GM23248 (cell line): ENCODE measurements at regions not wholly inside any gene's neighbourhood (a gene's known extent, or its start where the extent isn't known, plus 50 kb on each side); places are given as distances from the start of the nearest gene placed in this dataset.

ENCODE experiments used
- DNase-seq: peaks from one replicate; pipeline ENCODE4 v3.0.0-alpha.2; 2015
- H2AFZ ChIP-seq: fragments of 200-600 bp; sonication (generic); 2 replicates; pipeline ENCODE4 v1.6.1; 2016; ENCODE audit warnings: antibody characterized with exemption
- H3F3A ChIP-seq: fragments of 200-600 bp; sonication (generic); 2 replicates; pipeline ENCODE4 v1.6.1; 2016; ENCODE audit warnings: mild to moderate bottlenecking, antibody characterized with exemption, mixed run types; ENCODE audit not compliant: insufficient read depth
- H3K27ac ChIP-seq: fragments of 200-600 bp; sonication (generic); 2 replicates; pipeline ENCODE4 v1.5.1; 2016; ENCODE audit warnings: mild to moderate bottlenecking
- H3K27me3 ChIP-seq: fragments of 200-600 bp; sonication (generic); replicated peaks from 2 replicates; pipeline ENCODE4 v1.6.1; 2016; ENCODE audit warnings: mild to moderate bottlenecking; ENCODE audit not compliant: insufficient read depth
- H3K36me3 ChIP-seq: fragments of 200-600 bp; sonication (generic); 2 replicates; pipeline ENCODE4 v1.6.1; 2016; ENCODE audit warnings: low read depth, mild to moderate bottlenecking
- H3K4me1 ChIP-seq: fragments of 200-600 bp; sonication (generic); 2 replicates; pipeline ENCODE4 v1.6.1; 2016; ENCODE audit warnings: mild to moderate bottlenecking; ENCODE audit not compliant: insufficient read depth
- H3K4me2 ChIP-seq: fragments of 200-600 bp; sonication (generic); one replicate; pipeline ENCODE4 v1.6.1; 2016; ENCODE audit warnings: mild to moderate bottlenecking; ENCODE audit not compliant: unreplicated experiment
- H3K4me3 ChIP-seq: fragments of 200-600 bp; sonication (generic); 2 replicates; pipeline ENCODE4 v1.5.1; 2016; ENCODE audit warnings: mild to moderate bottlenecking
- H3K79me2 ChIP-seq: fragments of 200-600 bp; sonication (generic); 2 replicates; pipeline ENCODE4 v1.6.1; 2016; ENCODE audit warnings: mild to moderate bottlenecking; ENCODE audit not compliant: insufficient read depth
- H3K9ac ChIP-seq: fragments of 200-600 bp; sonication (generic); 2 replicates; pipeline ENCODE4 v1.6.1; 2016; ENCODE audit warnings: mild to moderate bottlenecking
- H3K9me2 ChIP-seq: fragments of 200-600 bp; sonication (generic); 2 replicates; pipeline ENCODE4 v1.6.1; 2016; ENCODE audit warnings: mixed run types, mild to moderate bottlenecking, moderate library complexity; ENCODE audit not compliant: insufficient read depth
- H3K9me3 ChIP-seq: fragments of 200-600 bp; sonication (generic); one replicate; pipeline ENCODE4 v1.6.1; 2017; ENCODE audit warnings: low read depth
- H4K20me1 ChIP-seq: fragments of 200-600 bp; sonication (generic); 2 replicates; pipeline ENCODE4 v1.6.0; 2016; ENCODE audit not compliant: insufficient read depth
- EZH2 ChIP-seq: fragments of 200-600 bp; sonication (generic); IDR thresholded peaks from 2 replicates; pipeline ENCODE4 v1.6.1; 2018; ENCODE audit warnings: antibody characterized with exemption, mild to moderate bottlenecking; ENCODE audit not compliant: insufficient read depth, poor library complexity, severe bottlenecking
- EZH2phosphoT487 ChIP-seq: fragments of 200-600 bp; sonication (generic); IDR thresholded peaks from 2 replicates; pipeline ENCODE4 v1.6.1; 2018; ENCODE audit warnings: antibody characterized with exemption, moderate library complexity, mild to moderate bottlenecking, low read depth; ENCODE audit not compliant: insufficient read depth
- WGBS, 2 experiments: methylation state at CpG; one replicate each; pipeline ENCODE4 v1.1.6; 2015 to 2017; ENCODE audit warnings: low lambda C conversion rate in 2 of 2, low coverage in 1 of 2; ENCODE audit errors: missing lambda C conversion rate in 2 of 2; 5-methylcytosine and 5-hydroxymethylcytosine counted together
- in situ Hi-C: fragments of 300-500 bp; cut with MboI; formaldehyde crosslinking; loops from 2 replicates; pipeline ENCODE4 v1.15.0; 2020

DNA sequence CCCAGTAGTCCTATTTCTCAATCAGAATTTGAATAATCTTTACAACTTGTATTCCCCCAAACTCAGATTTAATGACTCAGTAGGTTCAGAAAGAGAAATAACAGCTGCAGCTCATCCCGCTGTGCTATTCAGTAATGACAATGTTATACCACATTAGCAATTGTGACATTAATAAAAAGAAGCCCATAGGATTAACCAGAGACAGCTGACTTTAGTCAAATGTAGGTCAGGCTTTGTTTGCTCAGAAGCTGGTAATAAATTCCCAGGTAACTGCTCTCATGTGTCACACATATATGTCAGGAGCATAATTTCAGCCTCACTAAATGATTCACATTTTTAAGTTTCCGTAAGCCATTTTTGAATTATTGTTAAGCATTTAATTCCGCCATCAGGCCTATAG, 222.0 kb upstream of the UBE2E2 start:
- Histone ChIP-seq H3K9me3 (no peaks in the 10 kb centered on the region), H3K4me1 (no peaks in the 10 kb centered on the region), H4K20me1 (no peaks in the 10 kb centered on the region), H3F3A (no peaks in the 10 kb centered on the region), H3K27ac (no peak overlapping the region), H2AFZ (no peak overlapping the region), H3K9ac (no peak overlapping the region), H3K9me2 (no peaks in the 10 kb centered on the region), H3K36me3 (no peaks in the 10 kb centered on the region), H3K4me2 (no peak overlapping the region), H3K79me2 (no peaks in the 10 kb centered on the region), H3K27me3 (peaks cover 12% of the 10 kb centered on the region; the same call in 1 of the 2 replicates), H3K4me3 (no peak overlapping the region)
- 70 to 85% methylated on average over 3 of the region's 3 CpGs for WGBS, 2 experiments
- no peak for DNase-seq
- TF ChIP-seq EZH2phosphoT487 (no peak), EZH2 (no peak)
- in situ Hi-C loops: no loop called here

DNA sequence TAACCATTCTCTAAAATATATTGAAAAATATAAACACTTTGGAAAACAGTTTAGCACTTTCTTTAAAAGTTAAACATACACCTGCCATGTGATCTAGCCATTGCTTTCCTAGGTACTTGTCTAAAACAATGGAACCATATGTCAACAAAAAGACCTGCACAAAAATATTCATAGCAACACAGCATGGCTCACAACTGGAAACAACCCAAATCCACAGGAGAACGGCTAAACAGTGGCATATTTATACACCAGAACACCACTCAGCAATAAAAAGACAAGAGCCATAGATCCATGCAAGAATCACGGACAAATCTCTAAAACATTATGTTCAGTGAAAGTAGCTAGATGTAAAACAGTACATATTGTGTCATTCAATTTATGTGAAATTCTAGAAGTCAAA, 221.3 kb upstream of the UBE2E2 start:
- Histone ChIP-seq H3K9me2 (no peaks in the 10 kb centered on the region), H3F3A (no peaks in the 10 kb centered on the region), H3K36me3 (no peaks in the 10 kb centered on the region), H3K27ac (no peak overlapping the region), H3K4me3 (no peak overlapping the region), H3K27me3 (peaks cover 12% of the 10 kb centered on the region; the same call in 1 of the 2 replicates), H3K4me2 (no peak overlapping the region), H4K20me1 (no peaks in the 10 kb centered on the region), H3K9me3 (no peaks in the 10 kb centered on the region), H2AFZ (no peak overlapping the region), H3K4me1 (no peaks in the 10 kb centered on the region), H3K79me2 (no peaks in the 10 kb centered on the region), H3K9ac (no peak overlapping the region)
- WGBS, 2 experiments: 38 to 44% methylated on average over 2 of the region's 2 CpGs
- no peak for DNase-seq
- in situ Hi-C loops: no loop called here
- no peak for TF ChIP-seq EZH2
- no peak for TF ChIP-seq EZH2phosphoT487

- in situ Hi-C loops: no loop called here
- Histone ChIP-seq H3K79me2 (no peaks in the 10 kb centered on the region), H3K4me2 (no peak overlapping the region), H4K20me1 (no peaks in the 10 kb centered on the region), H3K36me3 (no peaks in the 10 kb centered on the region), H3K4me3 (no peak overlapping the region), H3K9me3 (no peaks in the 10 kb centered on the region), H3K9ac (no peak overlapping the region), H3K27ac (no peak overlapping the region), H3K4me1 (no peaks in the 10 kb centered on the region), H3K9me2 (no peaks in the 10 kb centered on the region), H2AFZ (no peak overlapping the region), H3F3A (no peaks in the 10 kb centered on the region), H3K27me3 (peaks cover 19% of the 10 kb centered on the region)
- WGBS, 2 experiments: 47 to 48% methylated on average over 7 of the region's 7 CpGs
- DNase-seq: no peak
- TF ChIP-seq EZH2phosphoT487: no peak
- no peak for TF ChIP-seq EZH2
Measured at GRCh38 chr3:22982981-22983587, 220.0 kb upstream of the UBE2E2 start.

DNA sequence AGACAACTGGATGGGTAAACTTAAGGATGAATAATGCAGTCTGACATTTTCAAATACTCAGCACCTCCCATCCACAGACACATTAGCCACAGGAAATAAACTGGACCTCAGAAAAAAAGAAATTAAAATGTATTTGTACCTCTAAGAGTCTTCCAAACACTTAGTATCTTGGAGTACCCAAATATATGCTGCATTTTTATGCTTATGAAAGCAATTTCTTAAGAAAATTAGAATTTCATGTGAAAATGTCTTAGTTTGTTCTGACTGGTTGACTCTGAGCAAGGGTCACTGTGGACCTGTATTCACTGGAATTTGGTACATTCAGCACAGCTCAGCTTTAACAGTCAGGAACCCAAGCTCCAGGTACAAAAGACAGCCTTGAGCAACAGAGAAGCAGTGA, 216.2 kb upstream of the UBE2E2 start:
- Histone ChIP-seq H3K9me3 (no peaks in the 10 kb centered on the region), H3K27ac (no peak overlapping the region), H3K27me3 (peaks cover 19% of the 10 kb centered on the region), H3K4me3 (no peak overlapping the region), H3F3A (no peaks in the 10 kb centered on the region), H2AFZ (no peak overlapping the region), H4K20me1 (no peaks in the 10 kb centered on the region), H3K9me2 (no peaks in the 10 kb centered on the region), H3K4me2 (no peak overlapping the region), H3K9ac (no peak overlapping the region), H3K36me3 (no peaks in the 10 kb centered on the region), H3K79me2 (no peaks in the 10 kb centered on the region), H3K4me1 (no peaks in the 10 kb centered on the region)
- in situ Hi-C loops: no loop called here
- TF ChIP-seq EZH2: no peak
- no peak for TF ChIP-seq EZH2phosphoT487
- DNase-seq: no peak

- H3K9ac ChIP-seq: no peak overlapping the region
- no peaks in the 10 kb centered on the region for H3K9me3 ChIP-seq
- H3F3A ChIP-seq: no peaks in the 10 kb centered on the region
- no peaks in the 10 kb centered on the region for H3K9me2 ChIP-seq
- no peaks in the 10 kb centered on the region for H3K79me2 ChIP-seq
- no peaks in the 10 kb centered on the region for H3K4me1 ChIP-seq
- H3K36me3 ChIP-seq: no peaks in the 10 kb centered on the region
- H3K27ac ChIP-seq: no peak overlapping the region
- no peak overlapping the region for H2AFZ ChIP-seq
- TF ChIP-seq EZH2phosphoT487 (no peak), EZH2 (no peak)
- in situ Hi-C loops: no loop called here
- DNase-seq: no peak
- H3K4me3 ChIP-seq: no peak overlapping the region
- peaks cover 14% of the 10 kb centered on the region for H3K27me3 ChIP-seq
- no peak overlapping the region for H3K4me2 ChIP-seq
- H4K20me1 ChIP-seq: no peaks in the 10 kb centered on the region
Measured at GRCh38 chr3:22988566-22988965, 214.6 kb upstream of the UBE2E2 start.
